ENCODE measurements at regions not wholly inside any gene's neighbourhood (a gene's known extent, or its start where the extent isn't known, plus 50 kb on each side); places are given as distances from the start of the nearest gene placed in this dataset.
"Not testable (repeated sequence)": the region's sequence is repeated elsewhere in the genome, so short reads cannot be mapped to it uniquely, and the experiment has no call there.

DNA sequence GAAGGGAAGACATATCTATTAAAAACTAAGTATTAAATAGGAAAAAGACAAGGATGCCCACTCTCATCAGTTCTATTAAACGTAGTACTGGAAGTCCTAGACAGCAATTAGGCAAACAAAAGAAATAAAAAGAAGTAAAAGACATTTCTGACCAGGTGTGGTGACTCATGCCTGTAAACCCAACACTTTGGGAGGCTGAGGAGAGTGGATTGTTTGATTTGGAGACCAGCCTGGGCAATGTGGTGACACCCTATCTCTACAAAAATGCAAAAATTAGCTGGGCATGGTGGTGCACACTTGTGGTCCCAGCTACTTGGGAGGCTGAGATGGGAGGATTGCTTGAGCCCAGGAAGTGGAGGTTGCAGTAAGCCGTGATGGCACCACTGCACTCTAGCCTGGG lies 1071.8 kb downstream of the FAT4 start:
- DNase-seq = no peak

DNA sequence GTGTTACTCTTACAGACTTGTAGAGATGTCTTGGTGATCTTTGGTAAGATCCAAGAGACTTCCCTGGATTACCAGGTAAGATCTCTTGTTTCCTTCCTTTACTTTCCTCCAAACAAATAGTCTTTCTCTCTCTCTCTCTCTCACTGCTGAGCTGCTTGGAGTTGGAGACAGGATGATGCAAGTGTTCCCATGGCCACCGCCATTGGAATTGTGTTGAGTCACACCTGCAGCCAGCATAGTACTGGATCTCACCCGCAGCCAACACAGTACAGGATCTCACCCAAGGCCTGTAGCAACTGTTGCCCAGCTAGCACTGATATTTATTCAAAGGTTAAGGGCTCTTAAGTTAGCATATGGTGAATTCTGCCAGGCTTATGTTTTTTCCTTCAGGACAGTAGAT lies 1080.9 kb downstream of the FAT4 start:
- no peak for DNase-seq

DNA sequence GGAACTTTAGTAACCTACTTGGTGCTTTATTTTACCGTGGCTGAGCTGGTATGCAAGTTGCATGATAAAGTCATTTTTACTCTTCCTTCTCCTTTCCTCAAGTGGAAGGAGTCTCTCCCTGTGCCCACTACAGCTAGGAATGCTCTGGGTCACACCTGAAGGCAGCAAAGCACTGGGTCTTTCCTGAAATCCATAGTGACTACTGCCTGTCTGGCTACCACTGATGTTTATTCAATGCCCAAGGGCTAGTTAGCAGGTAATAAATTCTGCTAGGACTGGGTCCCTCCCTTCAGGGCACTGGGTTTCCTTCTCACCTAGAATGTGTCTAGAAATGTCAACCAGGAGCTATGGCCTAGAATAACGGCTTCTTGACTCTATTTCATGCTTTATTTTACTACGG lies 1081.4 kb downstream of the FAT4 start:
- DNase-seq = no peak

DNA sequence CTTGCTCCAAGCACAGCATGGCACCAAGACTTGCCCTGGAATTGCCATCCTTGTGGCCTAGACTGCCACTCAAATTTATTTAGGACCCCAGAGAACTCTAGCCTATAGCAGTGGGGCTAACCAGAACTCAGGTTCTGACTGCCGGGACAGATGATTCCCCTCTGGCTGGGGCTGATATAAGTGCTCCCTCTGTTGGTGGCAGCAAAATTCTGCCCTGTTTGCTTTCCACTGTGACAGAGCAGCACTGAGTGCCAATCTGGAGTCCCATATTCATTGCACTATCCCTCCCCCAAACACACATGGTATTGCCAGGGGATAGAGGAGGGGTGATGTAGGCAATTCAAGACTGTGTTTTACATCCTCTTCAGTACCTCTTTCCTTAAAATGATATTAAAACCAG lies 1081.9 kb downstream of the FAT4 start:
- DNase-seq = no peak

DNA sequence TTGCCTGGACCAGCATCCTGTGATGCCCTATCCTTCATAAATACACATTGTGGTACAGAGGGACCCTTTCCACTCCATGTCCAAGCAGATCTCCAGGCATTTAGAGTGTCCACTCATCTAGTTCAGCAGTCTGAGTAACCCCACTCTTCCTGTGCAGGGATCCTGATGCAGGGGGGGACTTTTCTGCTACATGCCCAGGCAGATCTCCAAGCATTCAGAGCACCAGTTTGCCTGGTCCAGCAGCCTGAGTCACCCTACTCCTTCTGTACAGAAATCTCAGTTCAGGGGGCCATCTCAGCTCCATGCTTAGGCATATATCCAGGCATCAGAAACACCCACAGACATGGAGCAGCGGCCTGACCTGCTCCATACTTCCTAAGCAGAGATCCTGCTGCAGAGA lies 1089.8 kb downstream of the FAT4 start:
- DNase-seq = peak; percentile 34

DNA sequence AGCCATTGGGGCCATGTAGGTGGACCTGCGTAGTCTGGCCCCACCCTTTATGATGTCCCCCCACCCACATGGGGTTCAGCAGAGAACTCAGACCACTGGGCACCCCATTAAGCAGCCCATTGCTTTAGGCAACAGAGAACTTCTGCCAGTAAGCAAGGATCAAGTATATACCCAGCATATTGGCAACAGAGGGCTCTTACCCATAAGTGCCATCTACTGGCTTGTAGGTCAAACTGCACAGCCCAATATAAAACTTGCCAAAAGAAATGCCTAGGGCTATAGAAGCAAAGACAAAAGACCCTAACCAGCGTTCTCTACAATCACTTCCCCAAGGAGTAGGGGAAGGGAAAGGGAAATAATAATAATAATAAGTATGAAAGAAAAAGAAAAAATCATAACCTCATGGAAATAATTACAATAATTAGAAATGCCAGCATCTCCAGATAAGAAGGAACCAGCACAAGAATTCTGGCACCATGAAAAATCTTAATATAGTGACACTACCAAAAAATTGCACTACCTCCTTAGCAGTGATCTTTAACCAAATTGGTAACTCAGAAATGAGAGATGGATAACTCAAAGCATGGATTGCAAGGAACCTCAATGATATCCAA lies 1090.7 kb downstream of the FAT4 start:
- peak; percentile 29 for DNase-seq

DNA sequence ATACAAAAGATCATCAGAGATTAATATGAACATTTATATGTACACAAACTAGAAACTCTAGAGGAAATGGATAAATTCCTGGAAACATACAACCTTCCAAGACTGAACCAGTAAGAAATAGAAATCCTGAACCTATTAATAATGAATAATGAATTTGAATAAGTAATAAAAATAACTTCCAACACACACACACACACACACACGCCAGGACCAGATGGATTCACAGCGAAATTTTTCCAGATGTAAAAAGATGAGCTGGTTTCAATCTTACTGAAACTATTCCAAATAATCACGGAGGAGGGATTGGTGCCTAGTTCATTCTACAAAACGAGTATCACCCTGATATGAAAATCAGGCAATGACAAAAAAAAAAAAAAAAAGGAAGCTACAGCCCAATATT lies 1095.0 kb downstream of the FAT4 start:
- DNase-seq = no peak

DNA sequence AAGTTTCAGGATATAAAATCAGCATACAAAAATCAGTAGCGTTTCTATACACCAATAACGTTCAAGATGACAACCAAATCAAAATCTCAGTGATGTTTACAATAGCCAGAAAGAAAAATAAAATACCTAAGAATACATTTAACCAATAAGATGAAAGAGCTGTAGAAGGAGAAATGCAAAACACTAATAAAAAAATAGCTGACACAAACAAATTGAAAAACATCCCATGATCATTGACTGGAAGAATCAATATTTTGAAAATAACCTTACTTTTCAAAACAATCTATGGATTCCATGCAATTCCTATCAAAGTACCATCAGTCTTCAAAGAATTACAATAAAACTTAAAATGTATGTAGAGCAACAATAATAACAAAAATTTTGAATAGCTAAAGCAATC lies 1096.3 kb downstream of the FAT4 start:
- no peak for DNase-seq

DNA sequence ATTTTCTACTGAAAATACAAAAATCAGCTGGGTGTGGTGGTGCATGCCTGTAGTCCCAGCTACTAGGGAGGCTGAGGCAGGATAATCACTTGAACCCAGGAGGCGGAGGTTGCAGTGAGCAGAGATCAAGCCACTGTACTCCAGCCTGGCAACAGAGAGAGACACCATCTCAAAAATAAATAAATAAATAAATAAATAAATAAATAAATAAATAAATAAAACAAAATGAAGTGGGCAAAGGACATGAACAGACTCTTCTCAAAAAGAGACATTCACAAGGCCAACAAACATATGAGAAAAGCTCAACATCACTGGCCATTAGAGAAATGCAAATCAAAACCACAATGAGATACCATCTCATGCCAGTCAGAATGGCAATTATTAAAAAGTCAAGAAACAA lies 1097.6 kb downstream of the FAT4 start:
- DNase-seq = not testable (repeated sequence)

DNA sequence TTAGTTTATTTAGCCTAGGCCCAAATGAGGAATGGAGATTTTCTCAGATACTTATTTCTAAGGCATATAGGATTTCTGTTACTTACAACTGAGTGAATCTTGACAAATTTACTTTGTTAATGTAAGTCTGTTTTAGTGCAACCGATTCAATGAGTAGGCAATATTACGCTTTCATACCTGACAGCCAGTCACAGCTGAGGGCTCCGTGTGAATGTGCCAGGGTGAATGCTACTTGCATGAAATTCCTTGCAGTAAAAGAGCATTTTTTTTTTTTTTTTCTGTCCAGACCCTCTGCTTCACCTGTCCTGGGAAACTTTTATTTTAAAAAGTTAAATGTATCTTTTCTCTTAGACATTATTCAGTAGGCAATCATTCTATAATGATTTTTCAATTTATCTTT lies 1100.0 kb downstream of the FAT4 start:
- DNase-seq = no peak

DNA sequence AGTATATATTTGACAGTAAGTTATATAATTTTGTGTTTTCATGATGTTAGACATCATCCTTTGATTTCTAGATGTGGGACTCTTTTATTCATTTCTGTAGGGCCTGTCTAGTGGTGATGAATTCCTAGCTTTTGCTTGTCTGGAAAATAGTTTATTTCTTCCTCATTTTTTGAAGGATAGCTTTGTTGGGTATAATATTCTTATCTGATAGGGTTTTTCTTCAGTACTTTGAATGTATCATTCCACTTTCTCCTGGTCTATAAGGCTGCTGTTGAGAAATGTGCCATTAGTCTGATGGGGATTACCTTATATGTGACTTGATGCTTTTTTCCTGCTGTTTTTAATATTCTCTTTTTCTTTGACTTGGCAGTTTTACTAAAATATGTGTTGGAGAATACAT lies 1104.5 kb downstream of the FAT4 start:
- no peak for DNase-seq

DNA sequence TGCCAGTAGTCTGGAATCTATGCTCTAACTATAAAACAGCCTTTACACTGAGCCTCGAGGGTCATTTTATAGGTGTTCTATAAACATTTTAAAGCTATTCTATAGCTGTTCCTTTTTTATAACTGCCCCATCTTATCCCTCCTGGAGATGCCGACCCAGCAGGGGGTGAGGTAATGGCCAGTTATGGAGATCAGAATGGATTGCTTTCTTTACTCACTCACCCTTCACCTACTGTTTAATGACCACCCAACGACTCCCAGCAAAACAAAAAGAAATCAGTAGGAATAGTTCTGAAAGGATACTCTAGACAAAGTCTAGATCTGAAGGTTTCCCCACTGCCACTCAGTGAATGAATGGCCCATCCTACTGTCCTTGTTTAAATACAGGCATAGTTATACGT lies 1113.1 kb downstream of the FAT4 start:
- DNase-seq = no peak

DNA sequence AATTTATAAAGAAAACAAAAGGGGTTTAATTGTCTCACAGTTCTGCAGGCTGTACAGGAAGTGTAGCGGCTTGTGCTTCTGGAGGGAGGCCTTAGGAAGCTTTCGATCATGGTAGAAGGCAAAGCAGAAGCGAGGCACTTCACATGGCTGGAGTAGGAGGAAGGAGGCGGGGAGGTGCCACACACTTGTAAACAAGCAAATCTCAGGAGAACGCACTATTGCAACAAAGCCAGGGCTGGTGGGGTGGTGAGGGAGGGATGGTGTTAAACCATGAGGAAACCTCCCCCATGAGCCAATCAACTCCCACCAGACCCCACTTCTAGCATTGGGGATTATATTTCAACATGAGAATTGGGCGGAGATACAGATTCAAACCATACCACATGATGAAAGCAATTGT lies 1116.3 kb downstream of the FAT4 start:
- DNase-seq = no peak

DNA sequence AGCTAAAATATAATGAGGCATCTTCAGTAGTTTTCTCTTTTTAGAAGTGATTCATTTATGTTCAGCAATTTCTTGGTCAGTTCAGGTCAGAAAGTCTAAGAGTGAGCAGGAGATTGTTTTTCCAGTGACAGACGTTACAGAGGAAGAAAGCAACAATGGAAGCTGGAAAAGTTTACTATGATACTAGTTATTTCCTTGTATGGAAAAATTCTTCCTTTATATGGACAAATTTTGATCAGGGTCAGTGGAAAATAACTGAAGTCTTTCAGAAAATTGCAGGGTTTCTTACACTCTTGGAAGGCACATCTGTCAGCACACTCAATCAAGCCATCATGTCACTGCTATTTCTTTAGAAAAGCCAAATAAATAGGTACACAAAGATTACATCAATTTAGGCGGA lies 1120.7 kb downstream of the FAT4 start:
- no peak for DNase-seq

DNA sequence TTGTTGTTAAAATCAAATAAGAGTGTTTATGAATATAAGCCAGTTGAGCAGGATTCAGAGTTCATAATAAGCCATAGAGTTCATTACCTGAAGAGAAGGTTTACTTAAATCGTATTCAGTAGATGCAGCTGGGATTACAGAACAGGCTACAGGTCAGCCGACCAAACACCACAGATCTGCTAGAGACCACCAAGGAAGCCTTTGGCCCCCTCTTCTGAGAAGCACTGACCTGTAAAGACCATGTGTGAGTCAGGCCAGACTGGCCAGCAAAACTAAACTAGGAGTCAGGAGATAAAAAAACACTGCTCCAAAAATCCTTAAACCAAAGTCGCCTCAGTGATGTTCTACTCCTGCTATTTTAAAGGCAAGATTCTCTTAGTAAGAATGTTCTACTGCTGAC lies 1125.5 kb downstream of the FAT4 start:
- no peak for DNase-seq

DNA sequence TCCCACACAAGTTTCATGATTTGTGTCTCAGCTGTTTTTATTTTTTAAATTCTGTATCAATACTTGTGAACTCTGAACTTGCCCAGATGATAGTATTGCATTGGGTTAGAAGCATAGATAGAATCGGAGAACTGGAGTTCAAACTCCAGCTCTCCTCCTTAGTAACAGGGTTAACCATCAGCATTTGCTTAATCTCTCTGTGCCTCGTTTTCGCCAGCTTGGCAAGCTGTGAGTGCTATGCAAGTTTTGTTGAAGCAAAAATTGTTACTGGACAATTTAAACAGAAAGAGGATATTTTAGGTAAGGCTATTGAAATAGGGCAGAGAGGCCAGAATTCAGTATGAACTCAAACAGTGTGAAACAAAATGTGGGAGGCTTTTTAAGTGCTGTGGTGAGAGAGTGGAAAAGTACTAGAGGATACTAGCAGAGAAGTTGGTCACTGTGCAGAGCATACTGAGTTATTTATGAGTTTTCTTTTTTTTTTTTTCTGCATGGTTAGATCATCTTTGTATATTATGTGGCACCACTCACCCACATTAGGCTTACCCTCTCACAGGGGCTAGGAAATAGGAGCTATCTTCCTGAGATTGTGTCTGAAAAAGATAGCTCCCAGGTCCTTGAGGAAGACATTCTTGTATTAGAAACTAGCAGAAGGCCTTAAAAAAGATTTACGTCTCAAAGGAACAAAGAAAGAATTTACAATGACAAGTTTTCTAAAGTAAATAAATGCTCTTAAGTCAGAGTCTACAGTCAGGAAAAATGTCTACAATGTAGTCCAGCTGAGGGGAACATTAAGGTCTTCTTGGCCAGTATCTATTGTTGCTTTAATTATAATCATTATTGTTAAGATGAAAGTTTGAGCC lies 1126.6 kb downstream of the FAT4 start:
- DNase-seq = no peak

DNA sequence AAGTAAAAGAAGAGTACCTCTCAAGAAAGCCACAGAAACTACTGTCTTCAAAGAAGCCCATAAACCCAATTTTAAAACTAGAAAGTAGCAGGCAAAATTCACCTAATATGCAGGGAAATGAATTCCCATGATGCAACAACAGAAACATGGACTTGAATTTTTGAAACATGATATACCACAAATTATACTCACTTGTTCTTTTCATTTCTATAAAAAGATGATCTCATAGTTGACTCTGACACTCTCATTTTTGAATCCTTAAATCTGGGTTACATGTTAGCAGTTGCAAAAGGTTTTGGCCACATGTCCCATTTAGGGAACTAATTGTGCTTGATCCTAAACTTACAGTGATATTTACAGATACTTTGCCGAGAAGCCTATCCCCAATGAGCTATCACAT lies 1130.8 kb downstream of the FAT4 start:
- no peak for DNase-seq

DNA sequence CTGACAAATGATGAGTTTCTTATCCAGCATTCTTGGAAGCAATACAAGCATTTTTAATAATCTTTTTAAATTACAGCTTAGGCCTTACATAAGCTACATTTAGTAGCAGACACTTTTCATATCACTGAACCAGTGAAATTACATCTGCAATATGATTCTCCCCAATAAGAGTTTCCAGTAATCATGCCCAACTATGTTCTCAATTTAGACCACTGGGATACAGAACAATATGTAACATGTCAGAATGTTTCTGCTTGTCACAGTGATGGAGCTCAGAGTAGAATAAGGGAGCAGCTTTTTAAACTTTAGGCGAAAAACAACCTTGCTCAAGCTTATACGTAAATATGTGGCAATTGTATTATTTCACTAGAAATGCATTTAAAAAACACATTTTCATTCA lies 1132.2 kb downstream of the FAT4 start:
- DNase-seq = no peak

DNA sequence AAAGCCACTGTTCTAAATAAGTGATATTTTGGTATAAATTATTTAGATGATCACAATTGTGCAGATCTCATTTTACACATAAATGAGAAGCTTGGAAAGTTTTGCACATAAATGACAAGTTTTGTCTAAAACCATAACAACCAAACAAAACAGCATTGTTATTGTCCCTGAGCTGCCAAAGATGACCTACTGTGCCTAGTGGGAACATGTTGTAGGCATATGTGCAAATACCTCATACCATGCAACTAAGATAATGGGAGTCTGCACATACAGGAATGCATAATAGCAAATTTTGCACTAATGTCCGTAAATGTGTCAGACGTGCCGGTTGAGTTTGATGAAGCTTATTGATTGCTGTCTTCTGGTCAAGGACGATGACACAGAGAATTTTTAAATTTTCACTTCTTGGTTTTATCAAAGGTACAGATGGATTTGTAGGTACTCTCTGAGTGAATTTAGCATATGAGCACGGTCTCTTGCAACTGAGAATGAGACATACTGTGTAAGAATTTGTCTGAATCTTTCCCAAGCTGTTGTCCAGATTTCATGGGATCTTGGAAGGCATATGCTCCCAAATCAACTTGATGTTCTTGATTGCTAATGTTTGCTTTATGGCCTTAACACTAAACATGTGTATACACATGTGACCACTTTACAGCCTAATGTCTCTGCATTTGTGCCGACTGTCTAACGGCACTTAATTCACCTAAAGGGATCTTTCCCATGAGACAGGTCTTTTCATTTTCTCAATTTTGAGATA lies 1133.5 kb downstream of the FAT4 start:
- DNase-seq = no peak

DNA sequence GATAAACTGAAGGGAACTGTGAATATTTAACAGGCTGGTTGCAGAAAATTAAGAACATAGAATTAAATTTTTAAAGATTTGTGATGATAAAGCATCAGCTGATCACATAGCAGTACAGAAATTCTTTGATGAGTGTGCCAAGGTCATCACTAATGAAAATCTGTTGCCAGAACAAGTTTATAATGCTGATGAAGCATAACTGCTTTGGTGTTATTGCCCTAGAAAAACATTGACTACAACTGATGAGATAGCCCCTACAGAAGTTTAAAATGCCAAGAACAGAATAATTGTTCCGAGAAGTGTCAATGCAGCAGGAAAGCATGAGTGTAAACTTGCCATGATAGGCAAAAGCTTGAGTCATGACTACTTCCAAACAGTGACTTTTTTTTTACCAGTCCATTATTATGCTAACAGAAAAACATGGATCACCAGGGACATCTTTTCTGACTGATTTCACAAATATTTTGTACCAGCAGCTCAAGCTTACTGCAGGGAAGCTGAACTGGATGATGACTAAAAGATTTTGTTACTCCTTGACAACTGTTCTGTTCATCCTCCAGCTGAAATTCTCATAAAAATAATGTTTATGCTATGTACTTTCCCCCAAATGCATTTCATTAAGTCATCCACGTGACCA lies 1136.6 kb downstream of the FAT4 start:
- DNase-seq = peak; percentile 21

DNA sequence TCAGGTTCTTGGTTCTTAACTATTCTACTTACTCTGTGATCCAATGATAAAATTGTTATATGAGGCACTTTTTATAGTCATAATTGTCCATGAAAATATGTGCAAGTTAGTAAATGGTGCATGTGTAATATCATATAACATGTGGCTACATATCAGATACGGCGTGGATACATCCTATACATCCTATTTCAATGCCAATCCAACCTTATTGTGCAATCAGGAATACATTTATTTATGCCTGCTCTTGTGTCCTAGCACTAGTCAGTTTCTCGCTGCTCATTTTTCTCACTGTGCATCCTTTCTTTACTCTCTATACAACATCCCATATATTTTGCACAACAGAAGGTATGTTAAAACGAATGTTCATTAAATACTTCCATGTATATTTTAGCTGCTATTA lies 1141.1 kb downstream of the FAT4 start:
- DNase-seq = no peak

DNA sequence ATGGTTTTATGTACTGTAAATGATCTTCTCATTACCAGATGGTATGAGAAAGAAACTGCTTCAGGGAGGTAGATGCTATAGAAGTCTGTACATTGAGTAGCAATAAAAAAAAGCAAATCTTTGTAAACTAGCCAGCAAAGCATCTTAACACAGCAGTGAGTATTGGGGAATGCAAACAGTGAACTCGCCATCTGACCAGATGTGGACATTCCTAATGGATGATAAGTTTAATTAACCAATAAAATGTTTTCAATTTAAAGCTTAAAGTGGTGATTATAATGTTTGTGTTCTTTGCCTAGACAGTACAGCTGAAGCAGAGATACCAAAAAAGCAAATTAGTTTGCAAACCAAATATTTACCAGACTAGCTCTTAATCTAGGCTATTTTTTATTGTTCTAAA lies 1144.2 kb downstream of the FAT4 start:
- DNase-seq = peak; percentile 29

DNA sequence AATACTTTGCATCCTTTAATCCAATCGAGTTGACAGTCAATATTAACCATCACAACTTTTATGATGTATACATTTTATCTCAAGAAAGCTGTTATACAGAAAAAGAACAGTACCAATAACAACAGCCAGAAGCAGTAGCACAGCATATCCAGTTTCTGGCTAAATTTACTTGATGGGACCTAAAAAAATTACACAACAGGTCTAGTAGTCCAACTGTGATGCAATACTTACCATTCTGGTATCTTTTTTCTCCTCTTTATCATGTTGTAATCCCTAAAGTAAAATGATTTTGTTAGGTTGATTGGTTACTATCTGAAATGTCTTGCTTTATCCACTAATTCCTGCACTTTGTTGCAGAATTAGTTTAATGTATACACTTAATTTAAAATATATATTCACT lies 1150.6 kb downstream of the FAT4 start:
- no peak for DNase-seq

DNA sequence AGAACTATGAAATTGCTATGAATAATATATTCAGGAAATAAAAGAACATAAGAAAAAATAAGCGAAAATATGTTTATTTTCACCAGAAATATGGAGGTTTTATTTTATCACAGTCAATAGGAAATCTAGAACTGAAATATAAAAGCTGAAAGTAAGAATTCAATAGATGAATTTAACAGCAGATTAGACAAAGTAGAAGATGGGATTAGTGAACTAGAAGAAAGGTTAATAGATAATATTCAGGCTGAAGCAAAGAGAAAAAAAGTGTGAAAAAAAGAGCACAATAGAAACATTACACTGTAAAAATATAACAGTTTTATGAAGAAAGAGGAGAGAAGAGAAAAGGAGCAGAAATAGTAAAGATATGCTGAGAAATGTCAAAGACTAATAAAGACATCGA lies 1152.1 kb downstream of the FAT4 start:
- DNase-seq = no peak
